OCI-LY3 (cell line): ENCODE measurements at regions not wholly inside any gene's neighbourhood (a gene's known extent, or its start where the extent isn't known, plus 50 kb on each side); places are given as distances from the start of the nearest gene placed in this dataset.

Experiments used
- H2AFZ ChIP-seq: fragments of 200-600, 300-600 bp; shearing (Covaris generic); 2 replicates; pipeline ENCODE4 v1.6.0; 2014; ENCODE audit warnings: antibody characterized with exemption, low read depth, low read length
- H3K27ac ChIP-seq: fragments of 200-600, 300-600 bp; sonication (generic); 2 replicates; pipeline ENCODE4 v1.5.1; 2014; ENCODE audit warnings: mild to moderate bottlenecking, low read length, moderate library complexity, mixed read lengths
- H3K27me3 ChIP-seq: fragments of 200-600, 300-600 bp; sonication (generic); 2 replicates; pipeline ENCODE4 v1.6.1; 2014; ENCODE audit warnings: low read depth, low read length, mixed read lengths
- H3K36me3 ChIP-seq: fragments of 200-600, 300-600 bp; sonication (generic); replicated peaks from 2 replicates; pipeline ENCODE3; 2014; ENCODE audit warnings: low read depth, low read length, mixed read lengths
- H3K4me1 ChIP-seq: fragments of 300-600, 200-600 bp; sonication (generic); 2 replicates; pipeline ENCODE4 v1.6.1; 2014; ENCODE audit warnings: low read length, mixed read lengths
- H3K4me2 ChIP-seq: fragments of 200-600, 300-600 bp; sonication (generic); 2 replicates; pipeline ENCODE4 v1.6.1; 2014; ENCODE audit warnings: low read length, mixed read lengths
- H3K4me3 ChIP-seq: fragments of 300-600, 200-600 bp; sonication (generic); 2 replicates; pipeline ENCODE4 v1.5.1; 2014; ENCODE audit warnings: antibody characterized with exemption, mild to moderate bottlenecking, low read length, moderate library complexity
- H3K79me2 ChIP-seq: fragments of 300-600, 200-600 bp; shearing (Covaris generic); 2 replicates; pipeline ENCODE4 v1.6.1; 2014; ENCODE audit warnings: mild to moderate bottlenecking, low read length, mixed read lengths
- H3K9ac ChIP-seq: fragments of 300-600, 200-600 bp; shearing (Covaris generic); 2 replicates; pipeline ENCODE4 v1.6.0; 2014; ENCODE audit warnings: mild to moderate bottlenecking, low read length, moderate library complexity
- H3K9me3 ChIP-seq: fragments of 200-600, 300-600 bp; shearing (Covaris generic); 2 replicates; pipeline ENCODE4 v1.6.1; 2014; ENCODE audit warnings: low read length, mixed read lengths; ENCODE audit not compliant: insufficient read depth
- H4K20me1 ChIP-seq: fragments of 200-600, 300-600 bp; sonication (generic); 2 replicates; pipeline ENCODE4 v1.6.1; 2016; ENCODE audit warnings: low read length, mixed read lengths; ENCODE audit not compliant: insufficient read depth
- CTCF ChIP-seq: fragments of 200-600, 300-600 bp; sonication (generic); IDR thresholded peaks from 2 replicates; pipeline ENCODE4 v1.5.1; 2014; ENCODE audit warnings: antibody characterized with exemption, low read length, low read depth
- EZH2phosphoT487 ChIP-seq: fragments of 200-600 bp; shearing (Covaris generic); IDR thresholded peaks from 2 replicates; pipeline ENCODE4 v1.6.1; 2018; ENCODE audit warnings: antibody characterized with exemption, mixed run types, low read depth

- Histone ChIP-seq H3K9ac (no peak overlapping the region), H2AFZ (no peak overlapping the region), H3K9me3 (no peaks in the 10 kb centered on the region), H3K4me3 (no peak overlapping the region), H3K36me3 (no peaks in the 10 kb centered on the region), H4K20me1 (no peaks in the 10 kb centered on the region), H3K4me1 (no peaks in the 10 kb centered on the region), H3K27ac (no peak overlapping the region), H3K4me2 (no peak overlapping the region), H3K27me3 (no peaks in the 10 kb centered on the region), H3K79me2 (no peaks in the 10 kb centered on the region)
- TF ChIP-seq EZH2phosphoT487, result no peak
- peak; percentile 32 for TF ChIP-seq CTCF
Measured at GRCh38 chr16:65704866-65705265, 583.0 kb upstream of the CDH11 start.

- no peaks in the 10 kb centered on the region for H4K20me1 ChIP-seq
- H3K27ac ChIP-seq, result no peak overlapping the region
- no peaks in the 10 kb centered on the region for H3K36me3 ChIP-seq
- no peaks in the 10 kb centered on the region for H3K9me3 ChIP-seq
- no peak overlapping the region for H3K9ac ChIP-seq
- H2AFZ ChIP-seq, result no peak overlapping the region
- no peak overlapping the region for H3K4me3 ChIP-seq
- H3K4me2 ChIP-seq, result no peak overlapping the region
- no peaks in the 10 kb centered on the region for H3K79me2 ChIP-seq
- no peaks in the 10 kb centered on the region for H3K4me1 ChIP-seq
- no peak for TF ChIP-seq EZH2phosphoT487
- TF ChIP-seq CTCF, result no peak
- H3K27me3 ChIP-seq, result no peaks in the 10 kb centered on the region
Measured at GRCh38 chr16:65702707-65703402, 581.0 kb upstream of the CDH11 start.

GRCh38 chr16:65700596-65700995 is 578.7 kb upstream of the CDH11 start:
- Histone ChIP-seq H3K9ac (no peak overlapping the region), H3K4me1 (no peaks in the 10 kb centered on the region), H3K4me2 (no peak overlapping the region), H3K27ac (no peak overlapping the region), H3K79me2 (no peaks in the 10 kb centered on the region), H3K9me3 (no peaks in the 10 kb centered on the region), H3K27me3 (no peaks in the 10 kb centered on the region), H3K36me3 (no peaks in the 10 kb centered on the region), H2AFZ (no peak overlapping the region), H4K20me1 (no peaks in the 10 kb centered on the region), H3K4me3 (no peak overlapping the region)
- no peak for TF ChIP-seq EZH2phosphoT487
- no peak for TF ChIP-seq CTCF

- Histone ChIP-seq H3K27ac (no peak overlapping the region), H3K9ac (no peak overlapping the region), H3K4me2 (no peak overlapping the region), H3K4me1 (no peaks in the 10 kb centered on the region), H2AFZ (no peak overlapping the region), H3K27me3 (no peaks in the 10 kb centered on the region), H3K36me3 (no peaks in the 10 kb centered on the region), H3K4me3 (no peak overlapping the region), H4K20me1 (no peaks in the 10 kb centered on the region), H3K9me3 (no peaks in the 10 kb centered on the region), H3K79me2 (no peaks in the 10 kb centered on the region)
- TF ChIP-seq CTCF, result no peak
- TF ChIP-seq EZH2phosphoT487, result no peak
Measured at GRCh38 chr16:65698791-65699321, 577.0 kb upstream of the CDH11 start.
